ENCODE measurements at regions not wholly inside any gene's neighbourhood (a gene's known extent, or its start where the extent isn't known, plus 50 kb on each side); places are given as distances from the start of the nearest gene placed in this dataset.

DNA sequence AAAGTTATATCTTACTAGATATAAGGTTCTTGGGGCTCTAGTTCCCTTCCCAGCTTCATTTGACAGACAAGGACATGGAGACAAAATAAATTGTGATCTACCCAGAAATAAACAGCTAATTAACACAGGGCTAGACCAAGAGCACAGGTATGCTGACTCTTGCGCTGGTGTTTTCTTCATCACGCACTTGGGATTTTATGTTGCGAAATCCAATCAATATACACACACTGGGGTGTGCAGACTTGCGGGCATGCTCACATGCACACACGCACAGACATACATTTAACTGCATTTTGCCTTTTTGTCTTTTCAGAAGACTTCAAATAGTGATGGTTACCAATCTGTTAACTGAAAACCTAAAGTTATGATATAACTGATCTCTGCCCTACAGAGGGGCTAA, 91.2 kb downstream of the LRATD1 start:
- no peak overlapping the region for H3K27ac ChIP-seq
- TF ChIP-seq ZFX (IDR thresholded peaks at IDR 0.05; ENCODE audit: borderline replicate concordance), result no peak
- TF ChIP-seq, protein P1, sequence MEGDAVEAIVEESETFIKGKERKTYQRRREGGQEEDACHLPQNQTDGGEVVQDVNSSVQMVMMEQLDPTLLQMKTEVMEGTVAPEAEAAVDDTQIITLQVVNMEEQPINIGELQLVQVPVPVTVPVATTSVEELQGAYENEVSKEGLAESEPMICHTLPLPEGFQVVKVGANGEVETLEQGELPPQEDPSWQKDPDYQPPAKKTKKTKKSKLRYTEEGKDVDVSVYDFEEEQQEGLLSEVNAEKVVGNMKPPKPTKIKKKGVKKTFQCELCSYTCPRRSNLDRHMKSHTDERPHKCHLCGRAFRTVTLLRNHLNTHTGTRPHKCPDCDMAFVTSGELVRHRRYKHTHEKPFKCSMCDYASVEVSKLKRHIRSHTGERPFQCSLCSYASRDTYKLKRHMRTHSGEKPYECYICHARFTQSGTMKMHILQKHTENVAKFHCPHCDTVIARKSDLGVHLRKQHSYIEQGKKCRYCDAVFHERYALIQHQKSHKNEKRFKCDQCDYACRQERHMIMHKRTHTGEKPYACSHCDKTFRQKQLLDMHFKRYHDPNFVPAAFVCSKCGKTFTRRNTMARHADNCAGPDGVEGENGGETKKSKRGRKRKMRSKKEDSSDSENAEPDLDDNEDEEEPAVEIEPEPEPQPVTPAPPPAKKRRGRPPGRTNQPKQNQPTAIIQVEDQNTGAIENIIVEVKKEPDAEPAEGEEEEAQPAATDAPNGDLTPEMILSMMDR (IDR thresholded peaks at IDR 0.05), result no peak

- H3K27ac ChIP-seq, result no peak overlapping the region
- TF ChIP-seq, protein P1 (IDR thresholded peaks at IDR 0.05), result no peak
Observed at GRCh38 chr2:14735696-14736095, 103.2 kb downstream of the LRATD1 start.

DNA sequence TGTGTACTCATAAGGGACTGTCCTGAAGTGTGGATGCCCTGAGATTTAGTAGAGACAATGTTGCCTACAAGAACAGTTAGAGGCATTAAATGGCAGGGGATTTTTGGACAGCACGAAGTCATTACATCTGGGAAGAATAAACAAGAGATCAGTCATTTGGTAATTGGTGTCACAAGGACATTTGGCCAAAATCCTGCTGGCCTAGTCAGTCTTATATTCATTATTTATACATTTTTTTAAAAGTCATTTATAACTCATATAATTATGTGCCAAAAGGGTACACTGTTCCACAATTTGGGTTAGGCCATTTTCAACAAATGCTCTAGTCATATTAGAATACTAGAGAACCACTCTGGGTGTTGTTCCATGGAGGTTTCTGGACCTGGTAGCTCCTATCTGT, 104.7 kb downstream of the LRATD1 start:
- no peak overlapping the region for H3K27ac ChIP-seq

GRCh38 chr2:14743861-14744260, 111.3 kb downstream of the LRATD1 start:
- no peak overlapping the region for H3K27ac ChIP-seq
- no peak for TF ChIP-seq ZFX (IDR thresholded peaks at IDR 0.05; ENCODE audit: borderline replicate concordance)
- TF ChIP-seq, protein P1 (IDR thresholded peaks at IDR 0.05), result no peak

More for the DNA sequence above, 104.7 kb downstream of the LRATD1 start:
- TF ChIP-seq, protein P1 (IDR thresholded peaks at IDR 0.05), result no peak
- TF ChIP-seq ZFX (IDR thresholded peaks at IDR 0.05; ENCODE audit: borderline replicate concordance), result no peak

DNA sequence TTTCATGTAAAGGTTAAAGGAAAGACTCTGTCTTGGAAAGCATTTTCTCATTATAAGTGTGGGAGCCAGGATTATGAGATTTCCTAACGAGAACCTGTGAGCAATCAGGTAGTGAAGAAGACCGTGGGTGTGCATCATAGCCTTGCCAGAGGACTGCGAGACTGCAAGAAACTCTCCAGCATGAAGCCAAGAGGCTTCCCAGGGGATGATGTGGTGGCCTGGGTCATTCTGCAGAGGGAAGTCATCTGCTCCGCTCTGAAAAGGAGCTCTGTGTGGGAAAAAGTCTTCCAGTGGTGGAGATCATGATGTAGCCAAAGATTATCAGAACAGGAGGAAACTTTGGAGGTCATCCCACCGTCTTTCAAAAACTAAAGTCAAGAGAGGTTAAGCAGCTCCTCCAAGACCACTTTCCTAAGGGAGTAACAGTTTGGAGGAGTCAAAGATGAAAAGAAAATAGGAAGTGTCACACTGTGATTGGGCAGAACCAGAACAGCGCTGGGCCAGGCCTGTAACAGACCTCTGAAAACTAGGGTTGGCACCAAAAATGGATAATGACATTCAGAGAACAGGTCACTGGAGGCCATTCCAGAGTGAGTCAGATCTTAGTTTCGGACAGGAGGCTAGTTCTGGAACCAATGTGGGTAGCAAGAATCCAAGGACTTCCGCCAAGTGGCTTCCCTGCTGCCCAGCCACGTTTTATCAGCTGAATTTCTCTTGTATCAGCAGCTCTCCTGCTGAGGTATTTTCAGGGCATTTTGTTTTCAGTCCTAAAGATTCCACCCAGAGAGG, 113.0 kb downstream of the LRATD1 start:
- no peak for TF ChIP-seq ZFX (IDR thresholded peaks at IDR 0.05; ENCODE audit: borderline replicate concordance)
- TF ChIP-seq, protein P1 (IDR thresholded peaks at IDR 0.05), result no peak
- no peak overlapping the region for H3K27ac ChIP-seq

- TF ChIP-seq, protein P1 (IDR thresholded peaks at IDR 0.05), result no peak
- no peak for TF ChIP-seq ZFX (IDR thresholded peaks at IDR 0.05; ENCODE audit: borderline replicate concordance)
- H3K27ac ChIP-seq, result no peak overlapping the region
Observed at GRCh38 chr2:14746133-14746532, 113.6 kb downstream of the LRATD1 start.

- no peak overlapping the region for H3K27ac ChIP-seq
- TF ChIP-seq, protein P1 (IDR thresholded peaks at IDR 0.05), result no peak
- TF ChIP-seq ZFX (IDR thresholded peaks at IDR 0.05; ENCODE audit: borderline replicate concordance), result no peak
Observed at GRCh38 chr2:14747447-14747846, 114.9 kb downstream of the LRATD1 start.

All from 22Rv1 (cell line).